NB4 (cell line): ENCODE measurements at regions not wholly inside any gene's neighbourhood (a gene's known extent, or its start where the extent isn't known, plus 50 kb on each side); places are given as distances from the start of the nearest gene placed in this dataset.

Experiments
- DNase-seq: peaks from one replicate; pipeline ENCODE4 v3.0.0; 2010; ENCODE audit warnings: low read depth
- H3K4me3 ChIP-seq: one replicate; pipeline ENCODE4 v1.5.1; 2011; ENCODE audit warnings: mild to moderate bottlenecking, low read depth, low read length, moderate library complexity
- MYC ChIP-seq: IDR thresholded peaks from 2 replicates; pipeline ENCODE4 v1.6.1; 2011; ENCODE audit warnings: low read depth, low read length
- POLR2A ChIP-seq: IDR thresholded peaks from 2 replicates; pipeline ENCODE4 v1.6.1; 2011; ENCODE audit warnings: mild to moderate bottlenecking; ENCODE audit not compliant: insufficient read length; ENCODE audit errors: extremely low read depth
- TF ChIP-seq, protein P1 (sequence below): IDR thresholded peaks from one replicate; pipeline ENCODE4 v1.5.1; 2012; ENCODE audit warnings: low read depth, low read length
- TF ChIP-seq, protein P2 (sequence below): IDR thresholded peaks from 2 replicates; pipeline ENCODE4 v1.6.1; 2011; ENCODE audit warnings: low read depth, low read length

DNA sequence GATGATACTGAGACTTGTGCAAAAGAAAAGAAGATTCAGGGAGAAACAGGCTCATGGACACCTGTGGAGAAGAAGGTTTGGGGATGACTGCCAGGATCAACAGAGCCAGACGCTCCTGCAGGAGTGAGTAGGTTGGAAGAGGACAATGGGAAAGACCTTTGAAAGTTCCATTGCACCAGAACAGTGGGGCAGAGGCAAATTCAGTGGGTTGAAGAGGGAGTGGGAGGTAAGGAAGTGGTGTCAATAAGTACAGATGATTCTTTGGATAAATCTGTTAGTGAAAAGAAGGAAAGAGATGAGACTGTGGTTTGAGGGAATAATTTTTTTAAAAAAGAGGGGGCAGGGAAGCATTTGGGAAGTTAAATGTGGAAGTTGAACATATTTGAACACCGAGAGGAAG lies 212.8 kb downstream of the SOX9 start:
- no peak for DNase-seq
- TF ChIP-seq, protein P1, sequence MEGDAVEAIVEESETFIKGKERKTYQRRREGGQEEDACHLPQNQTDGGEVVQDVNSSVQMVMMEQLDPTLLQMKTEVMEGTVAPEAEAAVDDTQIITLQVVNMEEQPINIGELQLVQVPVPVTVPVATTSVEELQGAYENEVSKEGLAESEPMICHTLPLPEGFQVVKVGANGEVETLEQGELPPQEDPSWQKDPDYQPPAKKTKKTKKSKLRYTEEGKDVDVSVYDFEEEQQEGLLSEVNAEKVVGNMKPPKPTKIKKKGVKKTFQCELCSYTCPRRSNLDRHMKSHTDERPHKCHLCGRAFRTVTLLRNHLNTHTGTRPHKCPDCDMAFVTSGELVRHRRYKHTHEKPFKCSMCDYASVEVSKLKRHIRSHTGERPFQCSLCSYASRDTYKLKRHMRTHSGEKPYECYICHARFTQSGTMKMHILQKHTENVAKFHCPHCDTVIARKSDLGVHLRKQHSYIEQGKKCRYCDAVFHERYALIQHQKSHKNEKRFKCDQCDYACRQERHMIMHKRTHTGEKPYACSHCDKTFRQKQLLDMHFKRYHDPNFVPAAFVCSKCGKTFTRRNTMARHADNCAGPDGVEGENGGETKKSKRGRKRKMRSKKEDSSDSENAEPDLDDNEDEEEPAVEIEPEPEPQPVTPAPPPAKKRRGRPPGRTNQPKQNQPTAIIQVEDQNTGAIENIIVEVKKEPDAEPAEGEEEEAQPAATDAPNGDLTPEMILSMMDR: no peak
- TF ChIP-seq, protein P2, sequence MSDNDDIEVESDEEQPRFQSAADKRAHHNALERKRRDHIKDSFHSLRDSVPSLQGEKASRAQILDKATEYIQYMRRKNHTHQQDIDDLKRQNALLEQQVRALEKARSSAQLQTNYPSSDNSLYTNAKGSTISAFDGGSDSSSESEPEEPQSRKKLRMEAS: no peak
- TF ChIP-seq MYC (no peak), POLR2A (no peak)
- no peak overlapping the region for H3K4me3 ChIP-seq

DNA sequence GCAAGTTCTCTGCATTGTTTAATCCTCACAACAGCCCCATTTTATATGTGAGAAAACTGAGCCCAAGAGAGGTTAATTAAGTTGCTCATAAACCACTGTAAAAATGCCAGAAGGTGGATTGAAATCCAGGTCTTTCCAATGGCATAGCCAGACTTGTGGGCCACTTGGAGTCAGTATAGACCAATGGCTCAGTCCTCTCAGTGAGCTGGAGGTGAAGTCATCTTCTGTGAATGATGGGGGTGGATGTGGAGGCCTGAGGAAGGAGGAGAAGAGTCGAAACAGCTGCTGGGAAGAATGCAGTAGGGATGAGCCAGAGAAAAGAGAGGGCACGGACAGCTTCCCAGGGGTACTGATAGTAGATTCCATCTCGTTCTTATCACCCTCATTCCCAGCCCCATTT lies 213.4 kb downstream of the SOX9 start:
- no peak overlapping the region for H3K4me3 ChIP-seq
- no peak for DNase-seq

DNA sequence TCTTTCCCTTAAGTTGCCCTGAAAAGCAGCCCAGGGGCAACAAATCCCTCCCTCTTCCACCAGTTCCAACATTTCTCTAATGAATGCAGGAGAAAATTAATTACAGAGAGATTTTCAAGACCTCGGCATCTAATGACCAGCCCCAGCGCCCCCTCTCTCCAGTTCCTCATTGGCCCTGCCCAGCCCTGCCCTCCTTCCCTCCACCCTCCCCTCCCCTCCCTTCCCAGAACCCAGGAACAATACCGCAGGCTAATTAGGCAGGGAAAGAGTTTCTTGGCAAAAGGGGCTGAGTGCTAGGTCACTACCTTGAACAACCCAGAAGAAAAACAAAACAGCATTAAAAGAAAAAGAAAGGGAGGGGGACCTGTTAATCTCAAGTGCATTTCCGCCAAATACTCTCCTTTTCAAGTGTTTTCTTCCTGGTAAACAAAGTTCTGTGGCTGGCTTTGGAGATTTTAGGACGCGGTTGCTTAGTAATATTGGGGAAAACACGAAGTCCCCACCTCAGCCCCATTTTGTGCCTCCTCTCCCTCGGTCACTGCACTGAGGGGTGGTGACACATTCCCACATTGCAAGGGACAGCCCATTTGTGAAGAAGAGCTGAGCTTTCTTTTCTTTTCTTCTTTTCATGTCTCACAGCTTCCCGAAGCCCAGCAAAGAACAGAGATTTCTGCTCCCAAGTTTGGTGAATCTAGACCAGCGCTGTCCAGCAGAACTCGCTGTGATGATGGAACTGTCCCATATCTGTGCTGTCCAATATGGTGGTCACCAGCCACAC lies 215.4 kb downstream of the SOX9 start:
- no peak for DNase-seq
- TF ChIP-seq, protein P2: no peak
- TF ChIP-seq, protein P1: no peak
- no peak for TF ChIP-seq MYC
- no peak for TF ChIP-seq POLR2A
- H3K4me3 ChIP-seq: no peak overlapping the region

More for the DNA sequence above, 213.4 kb downstream of the SOX9 start:
- no peak for TF ChIP-seq MYC
- no peak for TF ChIP-seq POLR2A
- TF ChIP-seq, protein P1: no peak
- TF ChIP-seq, protein P2: no peak

DNA sequence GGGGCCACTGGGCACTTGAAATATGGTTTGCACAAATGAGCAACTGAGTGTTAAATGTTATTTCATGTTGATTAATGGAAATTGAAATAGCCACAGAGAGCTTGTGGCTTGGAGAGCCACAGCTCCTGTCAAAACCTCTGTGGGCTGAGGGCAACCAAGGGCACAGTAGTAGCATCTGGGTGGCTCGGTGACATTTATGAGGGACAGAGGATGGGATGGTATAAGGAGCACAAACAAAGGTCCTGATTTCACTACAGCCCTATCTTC lies 215.9 kb downstream of the SOX9 start:
- DNase-seq: no peak
- TF ChIP-seq, protein P1: no peak
- TF ChIP-seq, protein P2: no peak
- TF ChIP-seq POLR2A (no peak), MYC (no peak)
- H3K4me3 ChIP-seq: no peak overlapping the region

DNA sequence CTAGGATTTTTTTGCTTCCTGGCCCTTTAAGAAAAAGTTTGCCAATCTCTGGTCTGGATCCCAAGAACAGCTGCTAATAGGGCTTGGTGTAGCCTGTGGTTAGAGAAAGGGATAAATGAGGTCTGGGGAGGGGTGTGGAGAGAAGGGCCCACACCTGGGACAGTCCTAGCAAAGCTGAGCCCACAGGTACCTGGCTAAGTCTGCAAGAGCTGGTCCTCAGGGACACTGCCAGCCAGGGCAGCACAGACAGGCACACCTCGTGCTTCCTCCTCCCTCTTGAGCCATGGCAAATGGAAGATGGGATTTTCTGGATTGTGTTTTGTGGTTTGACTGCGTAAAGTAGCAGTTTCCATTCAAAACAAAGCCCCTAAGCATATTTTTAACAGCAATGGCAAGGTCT lies 217.5 kb downstream of the SOX9 start:
- H3K4me3 ChIP-seq: no peak overlapping the region
- no peak for TF ChIP-seq POLR2A
- no peak for DNase-seq

DNA sequence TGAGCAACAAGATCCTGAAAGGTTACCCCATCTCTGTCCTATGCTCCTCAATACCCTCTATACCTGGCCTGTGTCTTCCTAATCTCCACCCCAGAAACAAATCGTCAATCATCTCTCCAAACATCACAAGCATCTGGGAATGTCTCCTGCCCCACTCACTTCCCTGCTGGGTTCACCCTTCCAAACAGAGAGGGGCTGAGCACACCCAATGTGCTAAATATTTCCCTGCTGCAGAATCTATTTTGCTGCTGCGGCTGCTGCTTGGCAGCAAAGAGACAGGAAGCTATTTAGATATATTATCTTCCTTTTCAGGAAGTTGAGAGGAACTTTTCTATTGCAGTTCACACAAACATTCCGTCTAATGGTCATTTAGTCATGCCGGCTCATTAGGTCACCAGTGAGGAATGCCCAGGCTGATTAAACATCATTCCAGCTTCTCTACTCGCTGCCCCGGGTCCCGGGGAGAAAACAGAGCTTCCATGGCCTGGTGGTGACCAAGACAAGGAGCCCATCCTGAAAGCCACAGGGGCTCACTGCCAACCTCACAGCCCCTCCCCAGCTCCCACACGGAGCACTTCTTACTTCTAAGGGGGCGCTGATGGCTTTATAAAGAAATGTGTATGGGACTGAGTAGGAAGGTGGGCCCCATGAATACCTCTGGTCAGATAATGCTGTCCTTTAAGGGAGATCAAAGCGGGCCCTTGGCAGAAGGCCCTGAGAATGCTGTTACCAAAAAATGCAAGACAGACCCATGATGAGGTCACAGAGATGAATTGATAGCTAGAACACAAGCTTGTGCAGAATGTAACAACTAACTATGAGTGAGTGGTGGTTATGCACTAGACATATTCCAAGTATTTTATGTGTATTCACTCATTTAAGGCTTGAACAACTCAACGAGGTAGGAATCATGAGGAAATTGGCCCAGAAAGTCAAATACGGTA lies 218.3 kb downstream of the SOX9 start:
- no peak overlapping the region for H3K4me3 ChIP-seq
- DNase-seq: no peak
- TF ChIP-seq, protein P2: no peak
- TF ChIP-seq, protein P1: no peak
- TF ChIP-seq MYC (no peak), POLR2A (no peak)
